ENCODE measurements at regions not wholly inside any gene's neighbourhood (a gene's known extent, or its start where the extent isn't known, plus 50 kb on each side); places are given as distances from the start of the nearest gene placed in this dataset.

GRCh38 chr2:10499911-10500521, 51.9 kb upstream of the ODC1 start:
- no peaks in the 10 kb centered on the region for H3K9me3 ChIP-seq (replicated peaks; ENCODE audit: control insufficient read depth, insufficient read depth, low read depth, low read length)
- ATAC-seq, result no peak
- in situ Hi-C loops (cut with MboI), result no loop called here

More at GRCh38 chr2:10499911-10500521, 51.9 kb upstream of the ODC1 start:
- no peak overlapping the region for H3K27ac ChIP-seq (ENCODE audit: extremely low read depth, low read depth, low read length)
- H3K27me3 ChIP-seq (ENCODE audit: control insufficient read depth in 2 of 2, insufficient read depth in 2 of 2, low read length in 2 of 2), result peaks cover 70 to 93% of the 10 kb centered on the region in 2 experiments
- no peak overlapping the region for H3K4me3 ChIP-seq
- WGBS (ENCODE audit: insufficient coverage, low coverage, missing lambda C conversion rate), result 30% methylated on average over 14 of the region's 16 CpGs
- no peak overlapping the region for H3K9ac ChIP-seq (ENCODE audit: insufficient read depth in 1 of 2, low read depth in 2 of 2, low read length in 2 of 2)
- DNase-seq (ENCODE audit: extremely low read depth in 1 of 4, low spot score in 3 of 4) (no peak), FAIRE-seq (no peak)
- no TSS peak for BruUV-seq (replicated peaks)
- H3K4me1 ChIP-seq (replicated peaks in 1 of 2; ENCODE audit: control insufficient read depth in 2 of 2, insufficient read depth in 2 of 2, low read length in 2 of 2), result peaks cover 0 to 18% of the 10 kb centered on the region in 2 experiments; a peak in 2 of 5 replicates
- no peak overlapping the region for H2AFZ ChIP-seq (ENCODE audit: low read depth, low read length)
- TF ChIP-seq ZNF785 (CRISPR knock-in tag; IDR thresholded peaks at IDR 0.05) (no peak), SNRNP70 (optimal IDR thresholded peaks at IDR 0.05; ENCODE audit: low read depth, low read length) (no peak), ZNF584 (CRISPR knock-in tag; IDR thresholded peaks at IDR 0.05; ENCODE audit: low read depth) (no peak), POLR2A (conservative IDR thresholded peaks at IDR 0.05) (no peak), CSDE1 (IDR thresholded peaks at IDR 0.05) (no peak), NFE2L1 (tag; IDR thresholded peaks at IDR 0.05; ENCODE audit: borderline replicate concordance, low read depth) (no peak), GTF2E2 (tag; IDR thresholded peaks at IDR 0.05) (no peak), ZNF23 (CRISPR knock-in tag; IDR thresholded peaks at IDR 0.05) (no peak), ZFP91 (CRISPR knock-in tag; IDR thresholded peaks at IDR 0.05) (no peak), ZFPM2 (CRISPR knock-in tag; IDR thresholded peaks at IDR 0.05) (no peak), FOSL1 (tag; conservative IDR thresholded peaks at IDR 0.05) (no peak), IRF1 (CRISPR knock-in tag; IDR thresholded peaks at IDR 0.05; ENCODE audit: borderline replicate concordance) (no peak), CREB5 (CRISPR knock-in tag; IDR thresholded peaks at IDR 0.05) (no peak), HEY1 (CRISPR knock-in tag; IDR thresholded peaks at IDR 0.05; ENCODE audit: borderline replicate concordance) (no peak), ZNF436 (CRISPR knock-in tag; IDR thresholded peaks at IDR 0.05) (no peak), GTF2A2 (tag; IDR thresholded peaks at IDR 0.05) (no peak), BACH1 (tag; IDR thresholded peaks at IDR 0.05) (no peak), HINFP (tag; conservative IDR thresholded peaks at IDR 0.05; ENCODE audit: low read depth) (no peak), MCM3 (IDR thresholded peaks at IDR 0.05) (no peak)
- CTCF ChIA-PET (ENCODE audit: low intra/inter-chr PET ratio), result no interaction called here
- no peak overlapping the region for H3K4me2 ChIP-seq (ENCODE audit: insufficient read depth, low read length)
- H4K20me1 ChIP-seq (replicated peaks; ENCODE audit: control insufficient read depth, insufficient read depth, low read length), result peaks cover 20% of the 10 kb centered on the region; the same call in 1 of the 2 replicates
- H3K9me1 ChIP-seq (ENCODE audit: control insufficient read depth, insufficient read depth, low read length), result no peaks in the 10 kb centered on the region
- POLR2A ChIA-PET, result interaction anchor here (0.6 kb wide), 1 partner anchor 96 kb away, joined by 3 read pairs; no protein-coding TSS in a partner anchor
- no peaks in the 10 kb centered on the region for H3K79me2 ChIP-seq (ENCODE audit: control insufficient read depth, insufficient read depth, low read length)
- intact Hi-C loops (cut with micrococcal nuclease), result no loop called here
- no peaks in the 10 kb centered on the region for H3K36me3 ChIP-seq (ENCODE audit: control insufficient read depth, insufficient read depth, low read length)
